Ammon's horn (tissue), 1 donor: ENCODE measurements at regions not wholly inside any gene's neighbourhood (a gene's known extent, or its start where the extent isn't known, plus 50 kb on each side); places are given as distances from the start of the nearest gene placed in this dataset.
"Not testable (repeated sequence)": the region's sequence is repeated elsewhere in the genome, so short reads cannot be mapped to it uniquely, and the experiment has no call there.

Source experiments
- DNase-seq: peaks from one replicate; pipeline ENCODE4 v3.0.0-alpha.2; 2016; ENCODE audit warnings: low spot score

- no peak for DNase-seq
Observed at GRCh38 chr12:47410383-47410782, 295.4 kb downstream of the RPAP3 start.

- no peak for DNase-seq
Observed at GRCh38 chr12:47409310-47409987, 296.4 kb downstream of the RPAP3 start.

- no peak for DNase-seq
Observed at GRCh38 chr12:47408171-47408871, 297.5 kb downstream of the RPAP3 start.

GRCh38 chr12:47407463-47408129, 298.2 kb downstream of the RPAP3 start:
- no peak for DNase-seq

GRCh38 chr12:47403681-47404080, 302.1 kb downstream of the RPAP3 start:
- DNase-seq: no peak

- not testable (repeated sequence) for DNase-seq
Observed at GRCh38 chr12:47401196-47401595, 304.6 kb downstream of the RPAP3 start.

- no peak for DNase-seq
Observed at GRCh38 chr12:47400266-47400665, 305.6 kb downstream of the RPAP3 start.

GRCh38 chr12:47397664-47398281, 308.1 kb downstream of the RPAP3 start:
- DNase-seq: no peak

GRCh38 chr12:47396902-47397663, 308.7 kb downstream of the RPAP3 start:
- DNase-seq: no peak

- DNase-seq: no peak
Observed at GRCh38 chr12:47394070-47394469, 311.8 kb downstream of the RPAP3 start.

- DNase-seq: no peak
Observed at GRCh38 chr12:47393403-47393790, 312.4 kb downstream of the RPAP3 start.

- no peak for DNase-seq
Observed at GRCh38 chr12:47391566-47391965, 311.8 kb upstream of the AMIGO2 start.

- no peak for DNase-seq
Observed at GRCh38 chr12:47388712-47389111, 309.0 kb upstream of the AMIGO2 start.

GRCh38 chr12:47387994-47388393, 308.2 kb upstream of the AMIGO2 start:
- DNase-seq: no peak

GRCh38 chr12:47385653-47386052, 305.9 kb upstream of the AMIGO2 start:
- no peak for DNase-seq

GRCh38 chr12:47383942-47384341, 304.2 kb upstream of the AMIGO2 start:
- DNase-seq: no peak

GRCh38 chr12:47382305-47382704, 302.5 kb upstream of the AMIGO2 start:
- no peak for DNase-seq

GRCh38 chr12:47378907-47379306, 299.1 kb upstream of the AMIGO2 start:
- DNase-seq: no peak

GRCh38 chr12:47378222-47378582, 298.4 kb upstream of the AMIGO2 start:
- DNase-seq: no peak

- peak; percentile 71 for DNase-seq
Observed at GRCh38 chr12:47377414-47378221, 297.9 kb upstream of the AMIGO2 start.

- no peak for DNase-seq
Observed at GRCh38 chr12:47376927-47377326, 297.2 kb upstream of the AMIGO2 start.
